GM23248 (cell line): ENCODE measurements at regions not wholly inside any gene's neighbourhood (a gene's known extent, or its start where the extent isn't known, plus 50 kb on each side); places are given as distances from the start of the nearest gene placed in this dataset.

Source experiments
- DNase-seq: peaks from one replicate; pipeline ENCODE4 v3.0.0-alpha.2; 2015
- H2AFZ ChIP-seq: fragments of 200-600 bp; sonication (generic); 2 replicates; pipeline ENCODE4 v1.6.1; 2016; ENCODE audit warnings: antibody characterized with exemption
- H3F3A ChIP-seq: fragments of 200-600 bp; sonication (generic); 2 replicates; pipeline ENCODE4 v1.6.1; 2016; ENCODE audit warnings: mild to moderate bottlenecking, antibody characterized with exemption, mixed run types; ENCODE audit not compliant: insufficient read depth
- H3K27ac ChIP-seq: fragments of 200-600 bp; sonication (generic); 2 replicates; pipeline ENCODE4 v1.5.1; 2016; ENCODE audit warnings: mild to moderate bottlenecking
- H3K27me3 ChIP-seq: fragments of 200-600 bp; sonication (generic); replicated peaks from 2 replicates; pipeline ENCODE4 v1.6.1; 2016; ENCODE audit warnings: mild to moderate bottlenecking; ENCODE audit not compliant: insufficient read depth
- H3K36me3 ChIP-seq: fragments of 200-600 bp; sonication (generic); 2 replicates; pipeline ENCODE4 v1.6.1; 2016; ENCODE audit warnings: low read depth, mild to moderate bottlenecking
- H3K4me1 ChIP-seq: fragments of 200-600 bp; sonication (generic); 2 replicates; pipeline ENCODE4 v1.6.1; 2016; ENCODE audit warnings: mild to moderate bottlenecking; ENCODE audit not compliant: insufficient read depth
- H3K4me2 ChIP-seq: fragments of 200-600 bp; sonication (generic); one replicate; pipeline ENCODE4 v1.6.1; 2016; ENCODE audit warnings: mild to moderate bottlenecking; ENCODE audit not compliant: unreplicated experiment
- H3K4me3 ChIP-seq: fragments of 200-600 bp; sonication (generic); 2 replicates; pipeline ENCODE4 v1.5.1; 2016; ENCODE audit warnings: mild to moderate bottlenecking
- H3K79me2 ChIP-seq: fragments of 200-600 bp; sonication (generic); 2 replicates; pipeline ENCODE4 v1.6.1; 2016; ENCODE audit warnings: mild to moderate bottlenecking; ENCODE audit not compliant: insufficient read depth
- H3K9ac ChIP-seq: fragments of 200-600 bp; sonication (generic); 2 replicates; pipeline ENCODE4 v1.6.1; 2016; ENCODE audit warnings: mild to moderate bottlenecking
- H3K9me2 ChIP-seq: fragments of 200-600 bp; sonication (generic); 2 replicates; pipeline ENCODE4 v1.6.1; 2016; ENCODE audit warnings: mixed run types, mild to moderate bottlenecking, moderate library complexity; ENCODE audit not compliant: insufficient read depth
- H3K9me3 ChIP-seq: fragments of 200-600 bp; sonication (generic); one replicate; pipeline ENCODE4 v1.6.1; 2017; ENCODE audit warnings: low read depth
- H4K20me1 ChIP-seq: fragments of 200-600 bp; sonication (generic); 2 replicates; pipeline ENCODE4 v1.6.0; 2016; ENCODE audit not compliant: insufficient read depth
- EZH2 ChIP-seq: fragments of 200-600 bp; sonication (generic); IDR thresholded peaks from 2 replicates; pipeline ENCODE4 v1.6.1; 2018; ENCODE audit warnings: antibody characterized with exemption, mild to moderate bottlenecking; ENCODE audit not compliant: insufficient read depth, poor library complexity, severe bottlenecking
- EZH2phosphoT487 ChIP-seq: fragments of 200-600 bp; sonication (generic); IDR thresholded peaks from 2 replicates; pipeline ENCODE4 v1.6.1; 2018; ENCODE audit warnings: antibody characterized with exemption, moderate library complexity, mild to moderate bottlenecking, low read depth; ENCODE audit not compliant: insufficient read depth
- WGBS, 2 experiments: methylation state at CpG; one replicate each; pipeline ENCODE4 v1.1.6; 2015 to 2017; ENCODE audit warnings: low lambda C conversion rate in 2 of 2, low coverage in 1 of 2; ENCODE audit errors: missing lambda C conversion rate in 2 of 2; 5-methylcytosine and 5-hydroxymethylcytosine counted together
- in situ Hi-C: fragments of 300-500 bp; cut with MboI; formaldehyde crosslinking; loops from 2 replicates; pipeline ENCODE4 v1.15.0; 2020

DNA sequence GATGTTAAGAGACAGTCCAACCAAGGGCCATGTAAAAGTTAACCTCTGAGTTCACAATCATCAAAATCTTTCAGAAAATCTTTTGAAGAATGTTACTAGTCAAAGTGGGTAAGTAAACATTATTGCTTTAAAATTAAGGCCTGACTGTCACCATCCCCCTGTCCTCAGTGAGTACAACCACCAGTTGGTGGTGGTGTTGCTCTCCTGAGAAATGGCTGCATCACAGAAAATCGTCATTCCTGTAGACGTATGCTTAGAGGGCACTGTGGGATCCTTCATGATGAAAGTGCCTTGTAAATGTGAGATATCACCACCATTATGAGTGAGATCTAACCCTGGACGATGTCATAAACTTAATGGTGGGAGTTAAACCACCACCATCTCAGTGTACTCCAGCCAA is 451.2 kb downstream of the RPS29 start:
- Histone ChIP-seq H2AFZ (no peak overlapping the region), H3K4me1 (no peaks in the 10 kb centered on the region), H3K27ac (no peak overlapping the region), H3K4me2 (no peak overlapping the region), H3K9ac (no peak overlapping the region), H3K27me3 (no peaks in the 10 kb centered on the region), H3K9me3 (no peaks in the 10 kb centered on the region), H3K4me3 (no peak overlapping the region), H4K20me1 (no peaks in the 10 kb centered on the region), H3K9me2 (no peaks in the 10 kb centered on the region), H3K36me3 (no peaks in the 10 kb centered on the region), H3F3A (no peaks in the 10 kb centered on the region), H3K79me2 (no peaks in the 10 kb centered on the region)
- 5% methylated on average over 3 of the region's 3 CpGs for WGBS, 2 experiments
- in situ Hi-C loops = no loop called here
- TF ChIP-seq EZH2phosphoT487 = no peak
- DNase-seq = no peak

DNA sequence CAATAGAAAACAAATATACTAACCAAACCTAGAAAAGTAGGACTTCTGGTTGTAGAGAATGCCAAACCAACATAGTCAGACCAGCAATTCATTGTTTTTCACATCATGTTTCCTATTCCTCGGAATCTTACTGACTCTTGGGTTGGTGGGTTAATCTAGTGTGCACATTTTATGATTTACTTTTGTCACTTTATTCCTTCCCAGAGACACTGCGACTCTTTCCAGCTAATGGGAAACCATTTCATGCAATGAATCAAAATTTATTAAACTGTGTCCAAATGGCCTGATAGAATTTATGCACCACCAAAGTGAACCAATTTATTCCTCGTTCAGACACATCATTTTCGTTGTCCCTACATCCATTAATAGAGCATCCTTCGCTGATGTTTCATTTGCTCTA is 464.9 kb downstream of the RPS29 start:
- Histone ChIP-seq H3K4me2 (no peak overlapping the region), H3K9me2 (no peaks in the 10 kb centered on the region), H3K79me2 (no peaks in the 10 kb centered on the region), H3K4me1 (no peaks in the 10 kb centered on the region), H3F3A (no peaks in the 10 kb centered on the region), H3K27ac (no peak overlapping the region), H3K9ac (no peak overlapping the region), H4K20me1 (no peaks in the 10 kb centered on the region), H3K9me3 (no peaks in the 10 kb centered on the region), H3K4me3 (no peak overlapping the region), H3K27me3 (no peaks in the 10 kb centered on the region), H2AFZ (no peak overlapping the region), H3K36me3 (no peaks in the 10 kb centered on the region)
- in situ Hi-C loops = no loop called here
- TF ChIP-seq EZH2phosphoT487 = no peak
- DNase-seq = no peak
- WGBS, 2 experiments = 16 to 17% methylated on average over 5 of the region's 5 CpGs

DNA sequence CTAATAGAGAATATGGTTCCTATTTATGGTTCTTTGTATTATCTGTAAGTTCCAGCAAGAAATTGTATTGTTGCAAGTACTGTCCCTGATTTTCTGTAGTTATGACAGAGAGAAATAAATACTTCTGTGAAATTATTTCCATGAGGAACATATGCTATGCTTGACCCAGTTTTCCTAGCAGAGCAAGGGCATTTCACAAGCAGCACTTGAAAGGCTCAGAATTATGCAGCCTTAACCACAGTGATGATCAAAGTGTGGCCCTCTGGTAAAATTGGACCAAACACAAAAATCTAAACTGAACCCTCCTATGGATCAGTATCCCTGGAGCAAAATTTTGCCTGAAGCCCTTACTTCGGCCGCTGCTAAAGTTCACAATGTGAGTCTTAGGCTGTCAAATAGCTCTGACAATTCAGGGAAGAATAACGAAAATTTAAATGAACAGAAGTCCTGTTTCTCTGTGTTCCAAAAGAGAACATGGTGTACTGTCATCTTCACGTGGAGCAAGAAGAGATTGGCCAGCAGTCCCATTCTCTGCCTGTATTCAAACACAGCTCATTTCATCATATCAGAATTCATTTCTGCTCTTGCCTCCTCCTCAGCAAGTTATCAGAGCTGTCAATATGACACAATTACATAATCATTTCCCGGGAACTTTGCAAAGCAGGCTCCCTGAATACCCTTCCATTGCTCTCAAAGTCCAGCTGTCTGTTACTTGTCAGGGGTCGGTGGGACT is 471.9 kb downstream of the RPS29 start:
- no peak overlapping the region for H3K4me3 ChIP-seq
- 3 to 7% methylated on average over 6 of the region's 6 CpGs for WGBS, 2 experiments
- TF ChIP-seq EZH2 (no peak), EZH2phosphoT487 (no peak)
- no peaks in the 10 kb centered on the region for H3K27me3 ChIP-seq
- H3K9me3 ChIP-seq = no peaks in the 10 kb centered on the region
- H3K79me2 ChIP-seq = no peaks in the 10 kb centered on the region
- no peaks in the 10 kb centered on the region for H3K4me1 ChIP-seq
- H3K4me2 ChIP-seq = no peak overlapping the region
- H3K36me3 ChIP-seq = no peaks in the 10 kb centered on the region
- H4K20me1 ChIP-seq = no peaks in the 10 kb centered on the region
- no peak overlapping the region for H3K9ac ChIP-seq
- in situ Hi-C loops = no loop called here
- H3F3A ChIP-seq = no peaks in the 10 kb centered on the region
- DNase-seq = no peak
- H3K9me2 ChIP-seq = 0 out of 2 replicates have a peak, but pooled peaks cover 3% of the 10 kb centered on the region
- no peak overlapping the region for H3K27ac ChIP-seq
- no peak overlapping the region for H2AFZ ChIP-seq

DNA sequence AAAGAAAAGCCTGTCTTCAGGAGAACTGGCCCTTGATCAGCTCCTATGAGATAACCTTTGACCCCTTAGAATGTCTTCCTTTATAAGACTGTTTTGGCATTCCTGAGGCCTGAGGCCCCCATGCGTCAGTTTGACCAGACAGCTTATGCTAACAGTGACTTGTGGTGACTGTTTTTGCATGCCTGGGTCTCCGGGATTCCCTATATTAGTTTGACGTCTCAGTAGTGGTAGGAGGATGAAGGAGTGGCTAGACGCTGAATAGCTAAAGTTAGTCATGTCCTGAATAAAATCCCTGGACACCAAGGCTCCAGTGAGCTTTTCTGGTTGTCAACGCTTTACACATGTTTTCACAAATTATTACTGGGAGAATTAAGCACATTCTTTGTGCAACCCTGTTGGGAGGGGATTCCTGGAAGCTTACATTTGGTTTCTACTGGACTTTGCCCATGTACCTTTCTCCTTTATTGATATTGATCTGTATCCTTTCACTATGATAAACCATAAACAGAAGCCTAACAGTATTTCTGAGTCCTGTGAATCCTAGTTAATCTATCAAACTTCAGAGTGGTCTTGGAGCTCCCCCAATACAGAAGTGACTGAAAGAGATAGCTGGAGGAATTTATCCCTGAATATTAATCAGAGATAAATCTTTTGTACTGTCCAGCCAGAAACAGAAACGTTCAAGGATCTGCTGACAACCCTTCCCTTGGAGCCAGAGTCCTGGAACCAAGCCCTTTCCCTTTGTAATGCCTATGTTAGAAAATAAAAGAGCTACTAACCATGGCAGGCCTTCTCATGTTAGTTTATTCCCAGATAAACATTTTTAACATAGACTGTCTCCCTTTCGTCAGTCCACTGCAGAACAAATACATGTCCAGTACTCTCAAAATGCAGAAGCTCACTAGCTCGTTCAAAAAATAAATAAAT is 479.2 kb downstream of the RPS29 start:
- no peak for TF ChIP-seq EZH2
- TF ChIP-seq EZH2phosphoT487 = no peak
- H4K20me1 ChIP-seq = no peaks in the 10 kb centered on the region
- peak; percentile 19 for DNase-seq
- no peaks in the 10 kb centered on the region for H3F3A ChIP-seq
- no peaks in the 10 kb centered on the region for H3K9me3 ChIP-seq
- H3K4me2 ChIP-seq = no peak overlapping the region
- H3K4me1 ChIP-seq = no peaks in the 10 kb centered on the region
- no peak overlapping the region for H3K9ac ChIP-seq
- no peaks in the 10 kb centered on the region for H3K9me2 ChIP-seq
- H3K4me3 ChIP-seq = no peak overlapping the region
- 12 to 14% methylated on average over 8 of the region's 8 CpGs for WGBS, 2 experiments
- H3K79me2 ChIP-seq = no peaks in the 10 kb centered on the region
- H3K27me3 ChIP-seq = no peaks in the 10 kb centered on the region
- H3K27ac ChIP-seq = no peak overlapping the region
- in situ Hi-C loops = no loop called here
- H2AFZ ChIP-seq = no peak overlapping the region
- no peaks in the 10 kb centered on the region for H3K36me3 ChIP-seq
